DND-41 (cell line): ENCODE measurements at regions not wholly inside any gene's neighbourhood (a gene's known extent, or its start where the extent isn't known, plus 50 kb on each side); places are given as distances from the start of the nearest gene placed in this dataset.

Experiments
- ATAC-seq: fragments of 200-7000 bp; cut with Tn5 transposase; 3 replicates; pipeline ENCODE4 v1.9.1; 2021; ENCODE audit warnings: low read depth; ENCODE audit not compliant: insufficient read depth
- DNase-seq: peaks from one replicate; pipeline ENCODE4 v3.0.0-alpha.2; 2020
- H2AFZ ChIP-seq: 2 replicates; pipeline ENCODE4 v1.6.0; 2012; ENCODE audit warnings: low read depth, low read length
- H3K27ac ChIP-seq: 2 replicates; pipeline ENCODE4 v1.5.1; 2012; ENCODE audit warnings: low read length, inconsistent platforms
- H3K27me3 ChIP-seq: fragments of 200-600 bp; sonication (generic); 2 replicates; pipeline ENCODE4 v1.6.0; 2012; ENCODE audit warnings: low read length, mild to moderate bottlenecking, inconsistent platforms; ENCODE audit not compliant: insufficient read depth, poor library complexity
- H3K36me3 ChIP-seq: 2 replicates; pipeline ENCODE4 v1.5.1; 2012; ENCODE audit warnings: low read length, inconsistent platforms; ENCODE audit not compliant: insufficient read depth
- H3K4me1 ChIP-seq: 2 replicates; pipeline ENCODE4 v1.5.1; 2012; ENCODE audit warnings: mild to moderate bottlenecking, low read length; ENCODE audit not compliant: insufficient read depth
- H3K4me2 ChIP-seq: 2 replicates; pipeline ENCODE4 v1.6.0; 2012; ENCODE audit warnings: mild to moderate bottlenecking, moderate library complexity, low read length, inconsistent platforms; ENCODE audit not compliant: insufficient read depth
- H3K4me3 ChIP-seq, 2 experiments: fragments of 200-600 bp in 1 of 2; shearing (Covaris generic) in 1 of 2; 2 replicates each; pipeline ENCODE4 v1.5.1; 2012 to 2016; ENCODE audit warnings: inconsistent platforms in 2 of 2, low read length in 2 of 2, mild to moderate bottlenecking in 2 of 2, low read depth in 1 of 2, moderate library complexity in 1 of 2
- H3K79me2 ChIP-seq: 2 replicates; pipeline ENCODE4 v1.6.0; 2012; ENCODE audit warnings: low read length, inconsistent platforms; ENCODE audit not compliant: insufficient read depth
- H3K9ac ChIP-seq: 2 replicates; pipeline ENCODE4 v1.6.0; 2012; ENCODE audit warnings: low read depth, mild to moderate bottlenecking, inconsistent platforms, low read length, moderate library complexity
- H3K9me3 ChIP-seq: 2 replicates; pipeline ENCODE4 v1.5.1; 2012; ENCODE audit warnings: low read length, moderate library complexity, mild to moderate bottlenecking, inconsistent platforms; ENCODE audit not compliant: insufficient read depth, severe bottlenecking
- H4K20me1 ChIP-seq: 2 replicates; pipeline ENCODE4 v1.6.0; 2012; ENCODE audit warnings: low read length; ENCODE audit not compliant: insufficient read depth
- CTCF ChIP-seq: IDR thresholded peaks from 2 replicates; pipeline ENCODE4 v1.5.1; 2012; ENCODE audit warnings: borderline replicate concordance, low read length, moderate library complexity, mild to moderate bottlenecking; ENCODE audit not compliant: poor library complexity, severe bottlenecking; ENCODE audit errors: extremely low read depth
- EZH2 ChIP-seq: IDR thresholded peaks from 3 replicates; pipeline ENCODE4 v1.6.1; 2012; ENCODE audit warnings: borderline replicate concordance, low read depth, mild to moderate bottlenecking, moderate library complexity, low read length, inconsistent platforms; ENCODE audit not compliant: severe bottlenecking

GRCh38 chr19:5250127-5250659 lies 90.4 kb downstream of the PTPRS start:
- TF ChIP-seq EZH2 (no peak), CTCF (no peak)
- H3K4me3 ChIP-seq, result no peak overlapping the region
- no peaks in the 10 kb centered on the region for H3K27me3 ChIP-seq
- H3K4me1 ChIP-seq, result no peaks in the 10 kb centered on the region
- H3K9ac ChIP-seq, result no peak overlapping the region
- no peaks in the 10 kb centered on the region for H3K79me2 ChIP-seq
- peaks cover 7% of the 10 kb centered on the region for H3K9me3 ChIP-seq
- H3K36me3 ChIP-seq, result no peaks in the 10 kb centered on the region
- H3K4me2 ChIP-seq, result no peak overlapping the region
- H4K20me1 ChIP-seq, result no peaks in the 10 kb centered on the region
- no peak overlapping the region for H2AFZ ChIP-seq
- DNase-seq (no peak), ATAC-seq (no peak)
- H3K27ac ChIP-seq, result no peak overlapping the region

GRCh38 chr19:5249526-5249925 lies 91.1 kb downstream of the PTPRS start:
- no peak overlapping the region for H3K27ac ChIP-seq
- H3K4me3 ChIP-seq, result no peak overlapping the region
- no peak overlapping the region for H3K9ac ChIP-seq
- H3K9me3 ChIP-seq, result no peaks in the 10 kb centered on the region
- no peak overlapping the region for H2AFZ ChIP-seq
- H3K27me3 ChIP-seq, result no peaks in the 10 kb centered on the region
- TF ChIP-seq CTCF (no peak), EZH2 (no peak)
- no peak overlapping the region for H3K4me2 ChIP-seq
- H4K20me1 ChIP-seq, result no peaks in the 10 kb centered on the region
- DNase-seq, result no peak
- ATAC-seq, result no peak
- no peaks in the 10 kb centered on the region for H3K4me1 ChIP-seq
- no peaks in the 10 kb centered on the region for H3K79me2 ChIP-seq
- H3K36me3 ChIP-seq, result no peaks in the 10 kb centered on the region

DNA sequence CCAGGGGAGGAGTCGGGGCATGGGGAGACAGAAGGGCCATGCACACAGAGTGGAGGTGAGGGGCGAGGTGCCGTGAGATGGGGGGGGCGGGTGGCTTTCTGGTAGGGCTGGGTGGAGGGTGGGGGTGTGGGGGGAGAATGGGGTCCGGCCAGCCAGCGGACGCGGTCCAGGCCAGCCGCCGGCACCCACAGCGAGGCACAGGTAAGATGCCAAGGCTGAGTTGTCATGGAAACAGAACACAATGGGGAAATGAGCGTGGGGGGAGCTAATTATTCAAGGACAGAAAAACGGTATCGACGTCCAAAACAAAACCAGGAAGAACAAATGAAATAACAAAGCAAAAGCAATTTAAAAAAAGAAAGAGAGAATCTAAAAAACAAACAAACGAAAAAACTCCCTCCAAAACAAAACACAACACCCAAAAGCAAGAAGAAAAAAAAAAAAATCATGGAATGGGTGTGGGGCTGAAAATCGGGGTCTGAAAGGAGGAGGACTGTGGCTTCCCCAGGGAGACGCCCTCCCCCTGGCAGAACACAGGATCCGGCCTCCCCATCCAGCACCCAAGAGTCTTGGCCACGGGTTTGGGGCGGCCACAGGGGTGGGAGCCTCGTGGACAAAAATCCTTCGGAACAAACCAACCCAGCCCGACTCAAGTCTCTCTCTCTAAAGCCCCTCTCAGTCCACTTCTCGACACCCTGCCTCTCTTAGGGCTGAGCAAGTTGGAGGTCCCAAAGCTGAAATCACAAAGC lies 92.5 kb downstream of the PTPRS start:
- Histone ChIP-seq H3K27ac (no peak overlapping the region), H3K4me3 (no peak overlapping the region), H3K4me2 (no peak overlapping the region), H2AFZ (no peak overlapping the region), H3K79me2 (no peaks in the 10 kb centered on the region), H4K20me1 (no peaks in the 10 kb centered on the region), H3K36me3 (no peaks in the 10 kb centered on the region), H3K9me3 (no peaks in the 10 kb centered on the region), H3K27me3 (no peaks in the 10 kb centered on the region), H3K9ac (no peak overlapping the region), H3K4me1 (no peaks in the 10 kb centered on the region)
- DNase-seq (no peak), ATAC-seq (no peak)
- TF ChIP-seq CTCF (no peak), EZH2 (no peak)
